H1 (cell line): ENCODE measurements at regions not wholly inside any gene's neighbourhood (a gene's known extent, or its start where the extent isn't known, plus 50 kb on each side); places are given as distances from the start of the nearest gene placed in this dataset.

Experiments used
- CREB1 ChIP-seq: IDR thresholded peaks from 2 replicates; pipeline ENCODE4 v1.6.1; 2012; ENCODE audit warnings: inconsistent platforms
- SIX5 ChIP-seq: IDR thresholded peaks from 2 replicates; pipeline ENCODE4 v1.6.1; 2011; ENCODE audit warnings: mild to moderate bottlenecking, low read depth, low read length
- SP4 ChIP-seq: IDR thresholded peaks from 2 replicates; pipeline ENCODE4 v1.6.1; 2012; ENCODE audit warnings: low read length, inconsistent platforms

DNA sequence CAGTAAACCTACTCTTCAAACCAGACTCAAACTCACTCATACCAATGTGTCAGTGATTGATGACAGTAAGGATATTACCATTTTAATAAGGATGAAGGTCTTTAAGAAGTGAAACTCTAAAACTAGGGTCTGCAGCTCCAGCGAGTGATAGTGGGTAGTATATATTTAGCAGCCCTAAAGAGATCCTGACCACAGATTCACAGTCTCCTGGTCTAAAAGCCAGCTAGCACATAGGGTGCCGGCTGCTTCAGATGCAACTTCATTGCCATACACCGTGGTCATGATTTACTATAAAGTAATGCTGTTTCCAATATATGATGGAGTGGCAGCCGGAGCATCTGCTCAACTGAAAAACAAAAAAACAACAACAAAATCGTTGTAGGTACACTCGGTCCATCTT, 99.6 kb upstream of the MDM1 start:
- no peak for TF ChIP-seq SP4
- no peak for TF ChIP-seq CREB1
- no peak for TF ChIP-seq SIX5
